Lung (tissue), 11 donors: ENCODE measurements at regions not wholly inside any gene's neighbourhood (a gene's known extent, or its start where the extent isn't known, plus 50 kb on each side); places are given as distances from the start of the nearest gene placed in this dataset.
A peak's percentile ranks its signal among the peaks of the same experiment; 100 is the strongest.

Experiments used
- ATAC-seq: fragments of 200-7000 bp; cut with Tn5 transposase; one replicate; pipeline ENCODE4 v1.9.1; 2020; ENCODE audit warnings: moderate number of reproducible peaks; ENCODE audit not compliant: insufficient read depth, low FRiP score
- DNase-seq, 3 donors: peaks; one replicate each; pipeline ENCODE4 v3.0.0-alpha.2; 2013 to 2017
- H3K27ac ChIP-seq, 2 donors: one replicate each; pipeline ENCODE4 v1.5.1; 2013; ENCODE audit warnings: mild to moderate bottlenecking in 2 of 2, moderate library complexity in 2 of 2, control low read depth in 1 of 2, inconsistent platforms in 1 of 2, low read depth in 1 of 2, low read length in 1 of 2
- H3K27me3 ChIP-seq, 3 donors: one replicate each; pipeline ENCODE4 v1.5.1; 2013; ENCODE audit warnings: low read length in 2 of 3; ENCODE audit not compliant: control insufficient read depth in 3 of 3, insufficient read depth in 3 of 3
- H3K36me3 ChIP-seq, 4 donors: one replicate each; pipeline ENCODE4 v1.5.1; 2013; ENCODE audit warnings: low read length in 4 of 4, mild to moderate bottlenecking in 1 of 4, moderate library complexity in 1 of 4; ENCODE audit not compliant: control insufficient read depth in 4 of 4, insufficient read depth in 4 of 4
- H3K4me1 ChIP-seq, 5 donors: one replicate each; pipeline ENCODE4 v1.5.1; 2013; ENCODE audit warnings: low read length in 5 of 5, mild to moderate bottlenecking in 2 of 5, moderate library complexity in 1 of 5; ENCODE audit not compliant: control insufficient read depth in 5 of 5, insufficient read depth in 5 of 5
- H3K4me3 ChIP-seq: one replicate; pipeline ENCODE4 v1.5.1; 2013; ENCODE audit warnings: mild to moderate bottlenecking, control low read depth, moderate library complexity
- H3K9ac ChIP-seq, 2 donors: one replicate each; pipeline ENCODE4 v1.5.1; 2013; ENCODE audit warnings: low read length in 2 of 2, control low read depth in 1 of 2; ENCODE audit not compliant: insufficient read depth in 1 of 2
- H3K9me3 ChIP-seq, 4 donors: one replicate each; pipeline ENCODE4 v1.5.1; 2013; ENCODE audit warnings: low read length in 3 of 4, mild to moderate bottlenecking in 1 of 4, moderate library complexity in 1 of 4; ENCODE audit not compliant: control insufficient read depth in 4 of 4, insufficient read depth in 3 of 4
- WGBS, 2 donors: extraction: QIAGEN DNeasy Blood & Tissue Kit; methylation state at CpG; one replicate each; pipeline ENCODE4 v1.1.7; 2013; 5-methylcytosine and 5-hydroxymethylcytosine counted together
- TF ChIP-seq, protein P1 (sequence below): IDR thresholded peaks from 2 replicates; pipeline ENCODE4 v1.5.1; 2012; ENCODE audit warnings: mild to moderate bottlenecking; ENCODE audit errors: control extremely low read depth, extremely low read depth
- donor health status: control.
- donor health status: control.
- donor health status: Bipolar disorder and iron deficiency.
- donor health status: healthy.
- donor health status: DM: yes; HTN: yes; CAD: no.

DNA sequence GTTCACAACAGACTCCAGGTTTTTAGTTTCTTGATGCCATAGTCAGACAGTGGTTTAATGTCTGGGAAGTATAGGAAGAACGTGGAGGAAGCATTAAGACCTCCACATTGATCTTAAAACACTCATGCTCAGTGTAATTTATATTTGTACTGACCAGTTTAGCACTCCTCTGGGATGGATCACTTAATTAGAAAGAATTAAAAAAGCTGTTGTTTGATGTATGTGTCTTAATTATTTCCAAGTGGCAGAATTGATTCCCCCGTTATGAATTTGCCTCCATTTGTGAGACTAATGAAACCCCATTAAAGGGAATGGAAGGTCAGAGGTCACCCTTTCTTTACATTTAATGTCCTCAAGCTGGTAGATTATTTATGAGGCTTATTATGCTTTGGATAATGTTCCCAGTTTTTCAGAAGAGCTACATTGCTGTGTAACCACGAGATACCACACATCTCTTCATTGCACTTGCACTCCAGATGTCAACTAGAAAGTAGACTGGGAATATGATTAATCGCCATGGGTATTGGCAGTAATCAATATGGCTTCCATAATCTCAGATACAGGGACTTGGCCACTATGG, 270.0 kb upstream of the JAG1 start:
- TF ChIP-seq, protein P1, sequence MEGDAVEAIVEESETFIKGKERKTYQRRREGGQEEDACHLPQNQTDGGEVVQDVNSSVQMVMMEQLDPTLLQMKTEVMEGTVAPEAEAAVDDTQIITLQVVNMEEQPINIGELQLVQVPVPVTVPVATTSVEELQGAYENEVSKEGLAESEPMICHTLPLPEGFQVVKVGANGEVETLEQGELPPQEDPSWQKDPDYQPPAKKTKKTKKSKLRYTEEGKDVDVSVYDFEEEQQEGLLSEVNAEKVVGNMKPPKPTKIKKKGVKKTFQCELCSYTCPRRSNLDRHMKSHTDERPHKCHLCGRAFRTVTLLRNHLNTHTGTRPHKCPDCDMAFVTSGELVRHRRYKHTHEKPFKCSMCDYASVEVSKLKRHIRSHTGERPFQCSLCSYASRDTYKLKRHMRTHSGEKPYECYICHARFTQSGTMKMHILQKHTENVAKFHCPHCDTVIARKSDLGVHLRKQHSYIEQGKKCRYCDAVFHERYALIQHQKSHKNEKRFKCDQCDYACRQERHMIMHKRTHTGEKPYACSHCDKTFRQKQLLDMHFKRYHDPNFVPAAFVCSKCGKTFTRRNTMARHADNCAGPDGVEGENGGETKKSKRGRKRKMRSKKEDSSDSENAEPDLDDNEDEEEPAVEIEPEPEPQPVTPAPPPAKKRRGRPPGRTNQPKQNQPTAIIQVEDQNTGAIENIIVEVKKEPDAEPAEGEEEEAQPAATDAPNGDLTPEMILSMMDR, result no peak
- Histone ChIP-seq H3K4me3 (no peak overlapping the region), H3K9me3 (no peaks in the 10 kb centered on the region), H3K4me1 (no peaks in the 10 kb centered on the region), H3K9ac (no peak overlapping the region), H3K27ac (no peak overlapping the region), H3K27me3 (no peaks in the 10 kb centered on the region), H3K36me3 (no peaks in the 10 kb centered on the region)
- 73 to 82% methylated on average over 4 of the region's 4 CpGs for WGBS, 2 donors
- ATAC-seq (no peak), DNase-seq (peak in 2 of 3 donors; percentile 29 to 30)

DNA sequence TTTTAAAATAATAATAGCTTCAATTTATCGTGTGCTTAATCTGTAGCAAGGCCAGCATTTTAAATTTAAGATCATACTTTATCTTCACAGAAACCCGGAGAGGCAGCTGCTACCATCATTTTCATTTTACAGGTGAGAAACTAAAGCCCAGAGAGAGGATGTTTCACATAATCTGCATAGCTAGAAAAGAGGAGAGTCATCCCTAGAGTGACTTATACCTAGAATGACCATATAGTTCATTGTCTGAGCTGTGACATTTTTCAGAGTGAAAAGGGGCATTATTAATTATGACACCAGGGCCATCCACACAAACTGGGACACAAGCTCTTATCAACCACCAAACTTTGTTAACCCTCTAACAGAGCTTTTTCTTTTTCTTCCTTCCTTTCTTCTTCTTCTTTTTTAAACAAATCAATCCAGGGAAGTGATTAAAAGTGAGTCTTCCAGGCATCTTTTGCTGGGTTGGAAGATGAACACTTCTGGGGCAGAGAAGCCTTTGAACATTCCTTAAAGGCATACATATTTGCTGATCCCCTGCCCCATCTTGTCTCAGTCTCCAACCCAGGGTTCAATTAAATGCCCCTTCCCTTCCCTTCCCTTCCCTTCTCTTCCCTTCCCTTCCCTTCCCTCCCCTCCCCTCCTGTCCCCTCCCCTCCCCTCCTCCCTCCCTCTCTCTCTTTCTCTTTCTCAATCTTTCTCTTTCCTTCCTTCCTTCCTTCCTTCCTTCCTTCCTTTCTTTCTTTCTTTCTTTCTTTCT, 272.5 kb upstream of the JAG1 start:
- H3K4me1 ChIP-seq, result no peaks in the 10 kb centered on the region
- no peak overlapping the region for H3K9ac ChIP-seq
- no peaks in the 10 kb centered on the region for H3K27me3 ChIP-seq
- no peak overlapping the region for H3K4me3 ChIP-seq
- no peak overlapping the region for H3K27ac ChIP-seq
- DNase-seq (no peak), ATAC-seq (no peak)
- 48 to 71% methylated on average over 2 of the region's 2 CpGs for WGBS, 2 donors
- no peaks in the 10 kb centered on the region for H3K9me3 ChIP-seq
- no peaks in the 10 kb centered on the region for H3K36me3 ChIP-seq
- TF ChIP-seq, protein P1, result no peak

DNA sequence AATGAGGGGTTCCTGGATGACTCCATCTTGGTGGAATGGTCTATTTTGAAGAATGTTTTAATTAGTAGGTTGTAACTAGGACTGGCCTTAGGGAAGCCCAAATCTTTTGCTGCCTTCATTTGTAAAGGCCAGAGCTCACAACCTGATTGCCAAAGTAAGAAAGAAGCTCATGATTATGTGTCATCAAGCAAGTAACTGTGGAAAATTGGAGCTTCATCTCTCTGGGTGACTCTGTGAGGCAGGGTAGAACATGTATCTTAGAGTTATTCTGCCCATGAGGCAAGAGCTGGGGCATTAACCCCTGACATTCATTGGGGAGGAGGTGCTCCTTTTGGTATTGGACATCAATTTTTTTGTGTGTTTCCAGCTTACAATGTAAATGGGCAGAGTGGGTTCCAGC, 273.9 kb upstream of the JAG1 start:
- Histone ChIP-seq H3K9ac (no peak overlapping the region), H3K27ac (no peak overlapping the region), H3K36me3 (no peaks in the 10 kb centered on the region), H3K27me3 (no peaks in the 10 kb centered on the region), H3K9me3 (no peaks in the 10 kb centered on the region), H3K4me3 (no peak overlapping the region), H3K4me1 (no peaks in the 10 kb centered on the region)
- no peak for ATAC-seq
- TF ChIP-seq, protein P1, result no peak
- no peak for DNase-seq
